Lung (tissue), 11 donors: ENCODE measurements at regions not wholly inside any gene's neighbourhood (a gene's known extent, or its start where the extent isn't known, plus 50 kb on each side); places are given as distances from the start of the nearest gene placed in this dataset.

Experiments
- ATAC-seq: fragments of 200-7000 bp; cut with Tn5 transposase; one replicate; pipeline ENCODE4 v1.9.1; 2020; ENCODE audit warnings: moderate number of reproducible peaks; ENCODE audit not compliant: insufficient read depth, low FRiP score
- DNase-seq, 3 donors: peaks; one replicate each; pipeline ENCODE4 v3.0.0-alpha.2; 2013 to 2017
- H3K27ac ChIP-seq, 2 donors: one replicate each; pipeline ENCODE4 v1.5.1; 2013; ENCODE audit warnings: mild to moderate bottlenecking in 2 of 2, moderate library complexity in 2 of 2, control low read depth in 1 of 2, inconsistent platforms in 1 of 2, low read depth in 1 of 2, low read length in 1 of 2
- H3K27me3 ChIP-seq, 3 donors: one replicate each; pipeline ENCODE4 v1.5.1; 2013; ENCODE audit warnings: low read length in 2 of 3; ENCODE audit not compliant: control insufficient read depth in 3 of 3, insufficient read depth in 3 of 3
- H3K36me3 ChIP-seq, 4 donors: one replicate each; pipeline ENCODE4 v1.5.1; 2013; ENCODE audit warnings: low read length in 4 of 4, mild to moderate bottlenecking in 1 of 4, moderate library complexity in 1 of 4; ENCODE audit not compliant: control insufficient read depth in 4 of 4, insufficient read depth in 4 of 4
- H3K4me1 ChIP-seq, 5 donors: one replicate each; pipeline ENCODE4 v1.5.1; 2013; ENCODE audit warnings: low read length in 5 of 5, mild to moderate bottlenecking in 2 of 5, moderate library complexity in 1 of 5; ENCODE audit not compliant: control insufficient read depth in 5 of 5, insufficient read depth in 5 of 5
- H3K4me3 ChIP-seq: one replicate; pipeline ENCODE4 v1.5.1; 2013; ENCODE audit warnings: mild to moderate bottlenecking, control low read depth, moderate library complexity
- H3K9ac ChIP-seq, 2 donors: one replicate each; pipeline ENCODE4 v1.5.1; 2013; ENCODE audit warnings: low read length in 2 of 2, control low read depth in 1 of 2; ENCODE audit not compliant: insufficient read depth in 1 of 2
- H3K9me3 ChIP-seq, 4 donors: one replicate each; pipeline ENCODE4 v1.5.1; 2013; ENCODE audit warnings: low read length in 3 of 4, mild to moderate bottlenecking in 1 of 4, moderate library complexity in 1 of 4; ENCODE audit not compliant: control insufficient read depth in 4 of 4, insufficient read depth in 3 of 4
- CTCF ChIP-seq: IDR thresholded peaks from 2 replicates; pipeline ENCODE4 v1.5.1; 2012; ENCODE audit warnings: mild to moderate bottlenecking; ENCODE audit errors: control extremely low read depth, extremely low read depth
- WGBS, 2 donors: extraction: QIAGEN DNeasy Blood & Tissue Kit; methylation state at CpG; one replicate each; pipeline ENCODE4 v1.1.7; 2013; 5-methylcytosine and 5-hydroxymethylcytosine counted together
- donor health status: control.
- donor health status: control.
- donor health status: Bipolar disorder and iron deficiency.
- donor health status: healthy.
- donor health status: DM: yes; HTN: yes; CAD: no.

GRCh38 chr10:31170636-31171035 is 139.0 kb upstream of the ZNF438 start:
- ATAC-seq: no peak
- WGBS, 2 donors: 77 to 83% methylated on average over 4 of the region's 4 CpGs

GRCh38 chr10:31171402-31172083 is 139.9 kb upstream of the ZNF438 start:
- no peak overlapping the region for H3K27ac ChIP-seq
- no peaks in the 10 kb centered on the region for H3K4me1 ChIP-seq
- no peak overlapping the region for H3K4me3 ChIP-seq
- ATAC-seq (no peak), DNase-seq (no peak)
- 86 to 94% methylated on average over 4 of the region's 4 CpGs for WGBS, 2 donors
- H3K9ac ChIP-seq: no peak overlapping the region
- no peaks in the 10 kb centered on the region for H3K36me3 ChIP-seq
- peaks cover 1 to 6% (median 4%) of the 10 kb centered on the region in 4 donors for H3K9me3 ChIP-seq
- no peak for TF ChIP-seq CTCF
- H3K27me3 ChIP-seq: no peaks in the 10 kb centered on the region

More at GRCh38 chr10:31170636-31171035, 139.0 kb upstream of the ZNF438 start:
- Histone ChIP-seq H3K4me1 (no peaks in the 10 kb centered on the region), H3K4me3 (no peak overlapping the region), H3K27me3 (no peaks in the 10 kb centered on the region), H3K36me3 (no peaks in the 10 kb centered on the region), H3K9ac (no peak overlapping the region), H3K9me3 (peaks cover under 1 to 11% (median 3%) of the 10 kb centered on the region in 4 donors), H3K27ac (no peak overlapping the region)
- TF ChIP-seq CTCF: no peak
- no peak for DNase-seq

- Histone ChIP-seq H3K4me1 (no peaks in the 10 kb centered on the region), H3K27ac (no peak overlapping the region), H3K4me3 (no peak overlapping the region), H3K9me3 (peaks cover 0 to 6% (median 4%) of the 10 kb centered on the region in 4 donors), H3K36me3 (no peaks in the 10 kb centered on the region), H3K9ac (no peak overlapping the region), H3K27me3 (no peaks in the 10 kb centered on the region)
- ATAC-seq: no peak
- DNase-seq: no peak
- 90 to 91% methylated on average over 1 of the region's 1 CpG for WGBS, 2 donors
- no peak for TF ChIP-seq CTCF
Measured at GRCh38 chr10:31172925-31173324, 141.3 kb upstream of the ZNF438 start.

DNA sequence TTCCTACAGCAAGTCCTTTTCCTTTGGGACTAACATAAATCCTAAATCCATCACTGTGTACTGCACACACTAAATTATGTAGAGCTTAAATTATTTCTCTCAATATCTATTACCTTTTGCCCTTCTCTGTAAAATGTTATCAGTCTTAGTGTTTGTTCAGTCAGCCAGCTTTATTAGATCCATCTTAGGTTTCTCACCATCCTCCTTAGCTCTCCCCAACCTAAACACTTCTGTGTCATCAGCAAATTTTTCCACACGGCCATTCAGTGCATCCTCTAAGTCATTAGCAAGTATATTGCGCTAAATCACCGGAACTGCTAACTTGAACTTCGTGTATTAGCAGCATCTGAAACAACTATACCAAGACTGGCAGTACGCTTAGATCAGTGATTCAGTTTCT is 142.1 kb upstream of the ZNF438 start:
- WGBS, 2 donors: 92 to 95% methylated on average over 5 of the region's 5 CpGs
- H3K4me1 ChIP-seq: no peaks in the 10 kb centered on the region
- TF ChIP-seq CTCF: no peak
- H3K36me3 ChIP-seq: no peaks in the 10 kb centered on the region
- H3K27me3 ChIP-seq: no peaks in the 10 kb centered on the region
- ATAC-seq: no peak
- no peak overlapping the region for H3K9ac ChIP-seq
- H3K9me3 ChIP-seq: peaks cover 0 to 6% (median 4%) of the 10 kb centered on the region in 4 donors
- H3K27ac ChIP-seq: no peak overlapping the region
- no peak overlapping the region for H3K4me3 ChIP-seq
- no peak for DNase-seq
